ENCODE measurements at regions not wholly inside any gene's neighbourhood (a gene's known extent, or its start where the extent isn't known, plus 50 kb on each side); places are given as distances from the start of the nearest gene placed in this dataset.

DNA sequence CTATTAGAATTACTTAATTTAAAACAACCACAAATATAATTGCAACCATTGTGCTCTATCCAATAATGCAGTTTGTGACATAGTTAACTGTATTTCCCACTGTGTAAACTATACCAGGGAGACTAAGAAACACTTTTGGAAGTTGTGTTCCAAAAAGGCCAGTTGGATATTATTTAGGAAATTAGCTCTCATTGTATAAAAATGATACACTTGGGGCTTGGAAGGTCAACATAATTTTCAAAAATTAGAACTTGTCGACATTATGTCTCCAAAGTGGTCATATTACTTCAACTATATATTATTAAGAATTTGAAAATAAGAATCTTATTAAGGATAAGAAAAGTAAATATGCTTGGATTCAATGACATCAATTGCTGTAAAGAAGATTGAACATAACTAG, 876.6 kb downstream of the MRPL39 start:
- TF ChIP-seq EZH2 (IDR thresholded peaks at IDR 0.05; ENCODE audit: borderline replicate concordance, low read depth, low read length, severe bottlenecking): no peak
- no peak for TF ChIP-seq MYC (IDR thresholded peaks at IDR 0.05; ENCODE audit: low read depth, low read length)
- TF ChIP-seq, protein P1, sequence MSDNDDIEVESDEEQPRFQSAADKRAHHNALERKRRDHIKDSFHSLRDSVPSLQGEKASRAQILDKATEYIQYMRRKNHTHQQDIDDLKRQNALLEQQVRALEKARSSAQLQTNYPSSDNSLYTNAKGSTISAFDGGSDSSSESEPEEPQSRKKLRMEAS (IDR thresholded peaks at IDR 0.05; ENCODE audit: insufficient read depth, insufficient read length): no peak
- no peak for TF ChIP-seq POLR2AphosphoS5 (IDR thresholded peaks at IDR 0.05; ENCODE audit: insufficient read depth, low read depth, low read length)
- TF ChIP-seq FOS (IDR thresholded peaks at IDR 0.05; ENCODE audit: borderline replicate concordance, insufficient read depth, low read length): no peak
- TF ChIP-seq JUN (IDR thresholded peaks at IDR 0.05; ENCODE audit: borderline replicate concordance, insufficient read depth, insufficient read length, low read depth): no peak
- FAIRE-seq (no peak), DNase-seq (ENCODE audit: low read depth, low spot score) (no peak)
- H3K79me2 ChIP-seq (ENCODE audit: control insufficient read depth, insufficient read depth, low read length): no peaks in the 10 kb centered on the region
- H3K9me1 ChIP-seq (replicated peaks; ENCODE audit: control insufficient read depth, extremely low read depth, insufficient read depth, low read length): no peaks in the 10 kb centered on the region
- H3K27me3 ChIP-seq (ENCODE audit: control insufficient read depth in 2 of 2, insufficient read depth in 2 of 2, low read length in 2 of 2): no peaks in the 10 kb centered on the region
- dilution Hi-C loops (cut with MboI; ENCODE audit: extremely low pct_ligation_motif_present, low sequenced_read_pairs) (no loop called here), intact Hi-C loops (cut with micrococcal nuclease) (no loop called here)
- H3K4me1 ChIP-seq (ENCODE audit: control insufficient read depth, extremely low read depth, insufficient read depth, low read length): no peaks in the 10 kb centered on the region
- POLR2A ChIA-PET: no interaction called here
- peaks cover 2% of the 10 kb centered on the region for H3K9me3 ChIP-seq (replicated peaks; ENCODE audit: control insufficient read depth, insufficient read depth, low read length)
- H3K27ac ChIP-seq (ENCODE audit: insufficient read depth, low read depth, low read length): no peak overlapping the region
- H3K4me2 ChIP-seq (ENCODE audit: insufficient read depth, low read length): no peak overlapping the region
- no peaks in the 10 kb centered on the region for H3K36me3 ChIP-seq (ENCODE audit: control insufficient read depth in 2 of 2, extremely low read depth in 1 of 2, insufficient read depth in 2 of 2, low read length in 2 of 2)
- CTCF ChIA-PET: no interaction called here
- no peak overlapping the region for H3K9ac ChIP-seq (replicated peaks; ENCODE audit: extremely low read depth, insufficient read depth, low read length)
- no TSS peak for BruUV-seq (replicated peaks)
- H2AFZ ChIP-seq (ENCODE audit: low read depth, low read length): no peak overlapping the region
- no peaks in the 10 kb centered on the region for H4K20me1 ChIP-seq (replicated peaks; ENCODE audit: control insufficient read depth, extremely low read depth, insufficient read depth, low read length)
- H3K4me3 ChIP-seq (replicated peaks in 1 of 3; ENCODE audit: insufficient read depth in 1 of 3, low read depth in 1 of 3, low read length in 3 of 3): no peak overlapping the region

DNA sequence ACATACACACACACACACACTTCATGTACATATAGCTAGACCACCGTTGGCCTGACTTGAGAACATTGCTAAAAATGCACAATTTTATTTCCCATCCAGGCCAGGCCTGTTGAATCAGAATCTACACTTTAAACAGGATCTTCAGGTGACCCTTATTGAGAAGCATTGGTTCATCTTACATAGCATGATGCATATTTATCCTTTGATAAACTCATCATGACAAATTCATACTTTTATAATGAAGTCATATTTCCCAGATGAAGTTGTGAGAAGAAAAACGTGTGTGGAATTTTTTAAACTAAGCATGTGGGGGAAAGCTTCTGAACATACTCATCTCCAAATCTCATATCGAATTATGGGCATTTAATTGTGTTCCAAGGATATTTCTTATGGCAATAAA, 877.7 kb downstream of the MRPL39 start:
- dilution Hi-C loops (cut with MboI; ENCODE audit: extremely low pct_ligation_motif_present, low sequenced_read_pairs): no loop called here
- H3K9me3 ChIP-seq (replicated peaks; ENCODE audit: control insufficient read depth, insufficient read depth, low read length): peaks cover 2% of the 10 kb centered on the region
- no peak overlapping the region for H3K27ac ChIP-seq (ENCODE audit: insufficient read depth, low read depth, low read length)
- no peaks in the 10 kb centered on the region for H3K36me3 ChIP-seq (ENCODE audit: control insufficient read depth in 2 of 2, extremely low read depth in 1 of 2, insufficient read depth in 2 of 2, low read length in 2 of 2)
- H3K9me1 ChIP-seq (replicated peaks; ENCODE audit: control insufficient read depth, extremely low read depth, insufficient read depth, low read length): no peaks in the 10 kb centered on the region
- H3K4me1 ChIP-seq (ENCODE audit: control insufficient read depth, extremely low read depth, insufficient read depth, low read length): no peaks in the 10 kb centered on the region
- H3K27me3 ChIP-seq (ENCODE audit: control insufficient read depth in 2 of 2, insufficient read depth in 2 of 2, low read length in 2 of 2): no peaks in the 10 kb centered on the region
- H2AFZ ChIP-seq (ENCODE audit: low read depth, low read length): no peak overlapping the region
- POLR2A ChIA-PET: no interaction called here
- intact Hi-C loops (cut with micrococcal nuclease): no loop called here
- DNase-seq (ENCODE audit: low read depth, low spot score) (no peak), FAIRE-seq (no peak)
- H3K4me3 ChIP-seq (replicated peaks in 1 of 3; ENCODE audit: insufficient read depth in 1 of 3, low read depth in 1 of 3, low read length in 3 of 3): no peak overlapping the region
- CTCF ChIA-PET: interaction anchor here (0.6 kb wide), 1 partner anchor 761 kb away, joined by 3 read pairs; no protein-coding TSS in a partner anchor
- no peak overlapping the region for H3K9ac ChIP-seq (replicated peaks; ENCODE audit: extremely low read depth, insufficient read depth, low read length)
- H3K4me2 ChIP-seq (ENCODE audit: insufficient read depth, low read length): no peak overlapping the region
- no peaks in the 10 kb centered on the region for H4K20me1 ChIP-seq (replicated peaks; ENCODE audit: control insufficient read depth, extremely low read depth, insufficient read depth, low read length)
- no peaks in the 10 kb centered on the region for H3K79me2 ChIP-seq (ENCODE audit: control insufficient read depth, insufficient read depth, low read length)
- TF ChIP-seq FOS (IDR thresholded peaks at IDR 0.05; ENCODE audit: borderline replicate concordance, insufficient read depth, low read length) (no peak), POLR2A (IDR thresholded peaks at IDR 0.05; ENCODE audit: low read depth, low read length) (no peak), GATA2 (IDR thresholded peaks at IDR 0.05; ENCODE audit: insufficient read depth, insufficient read length, low read depth, low read length) (no peak), POLR2AphosphoS5 (IDR thresholded peaks at IDR 0.05; ENCODE audit: insufficient read depth, low read depth, low read length) (no peak), EZH2 (IDR thresholded peaks at IDR 0.05; ENCODE audit: borderline replicate concordance, low read depth, low read length, severe bottlenecking) (no peak), JUN (IDR thresholded peaks at IDR 0.05; ENCODE audit: borderline replicate concordance, insufficient read depth, insufficient read length, low read depth) (no peak), MYC (IDR thresholded peaks at IDR 0.05; ENCODE audit: low read depth, low read length) (no peak)
- TF ChIP-seq, protein P2, sequence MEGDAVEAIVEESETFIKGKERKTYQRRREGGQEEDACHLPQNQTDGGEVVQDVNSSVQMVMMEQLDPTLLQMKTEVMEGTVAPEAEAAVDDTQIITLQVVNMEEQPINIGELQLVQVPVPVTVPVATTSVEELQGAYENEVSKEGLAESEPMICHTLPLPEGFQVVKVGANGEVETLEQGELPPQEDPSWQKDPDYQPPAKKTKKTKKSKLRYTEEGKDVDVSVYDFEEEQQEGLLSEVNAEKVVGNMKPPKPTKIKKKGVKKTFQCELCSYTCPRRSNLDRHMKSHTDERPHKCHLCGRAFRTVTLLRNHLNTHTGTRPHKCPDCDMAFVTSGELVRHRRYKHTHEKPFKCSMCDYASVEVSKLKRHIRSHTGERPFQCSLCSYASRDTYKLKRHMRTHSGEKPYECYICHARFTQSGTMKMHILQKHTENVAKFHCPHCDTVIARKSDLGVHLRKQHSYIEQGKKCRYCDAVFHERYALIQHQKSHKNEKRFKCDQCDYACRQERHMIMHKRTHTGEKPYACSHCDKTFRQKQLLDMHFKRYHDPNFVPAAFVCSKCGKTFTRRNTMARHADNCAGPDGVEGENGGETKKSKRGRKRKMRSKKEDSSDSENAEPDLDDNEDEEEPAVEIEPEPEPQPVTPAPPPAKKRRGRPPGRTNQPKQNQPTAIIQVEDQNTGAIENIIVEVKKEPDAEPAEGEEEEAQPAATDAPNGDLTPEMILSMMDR (IDR thresholded peaks at IDR 0.05; ENCODE audit: extremely low read depth in 1 of 2, insufficient read depth in 1 of 2, low read depth in 1 of 2, low read length in 2 of 2): no peak
- TF ChIP-seq, protein P1 (IDR thresholded peaks at IDR 0.05; ENCODE audit: insufficient read depth, insufficient read length): no peak
- no TSS peak for BruUV-seq (replicated peaks)

Measured in endothelial cell of umbilical vein (primary cell).